ENCODE measurements at regions not wholly inside any gene's neighbourhood (a gene's known extent, or its start where the extent isn't known, plus 50 kb on each side); places are given as distances from the start of the nearest gene placed in this dataset.
"Not testable (repeated sequence)": the region's sequence is repeated elsewhere in the genome, so short reads cannot be mapped to it uniquely, and the experiment has no call there.

DNA sequence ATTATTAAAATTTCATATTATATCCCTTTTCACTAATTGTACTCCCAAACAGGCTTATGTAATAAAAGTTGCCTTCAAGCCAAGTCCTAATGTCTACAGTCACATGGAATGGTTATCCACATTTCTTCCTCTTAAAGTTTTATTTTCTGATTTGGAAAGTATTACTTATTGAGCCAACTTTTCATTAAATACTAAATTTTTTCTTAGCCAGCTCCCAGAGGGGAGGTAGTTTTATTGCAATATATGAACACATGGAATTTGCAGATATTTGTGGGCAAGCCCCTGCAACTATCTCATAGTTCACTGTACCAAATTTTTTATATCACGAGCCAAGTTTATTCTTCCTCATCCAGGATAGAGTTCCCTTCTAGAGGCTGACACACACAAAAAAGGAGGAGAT lies 332.8 kb upstream of the PTGER4 start:
- DNase-seq: no peak

DNA sequence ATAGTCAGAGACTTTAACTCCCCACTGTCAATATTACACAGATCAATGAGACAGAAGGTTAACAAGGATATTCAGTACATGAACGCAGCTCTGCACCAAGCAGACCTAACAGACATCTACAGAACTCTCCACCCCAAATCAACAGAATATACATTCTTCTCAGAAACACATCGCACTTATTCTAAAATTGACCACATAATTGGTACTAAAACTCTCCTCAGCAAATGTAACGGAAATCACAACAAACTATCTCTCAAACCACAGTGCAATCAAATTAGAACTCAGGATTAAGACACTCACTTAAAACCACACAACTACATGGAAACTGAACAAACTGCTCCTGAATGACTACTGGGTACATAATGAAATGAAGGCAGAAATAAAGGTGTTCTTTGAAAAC lies 341.3 kb upstream of the PTGER4 start:
- DNase-seq: not testable (repeated sequence)

- DNase-seq: no peak
Measured at GRCh38 chr5:40334242-40334635, 345.5 kb upstream of the PTGER4 start.

GRCh38 chr5:40333459-40334241 lies 346.1 kb upstream of the PTGER4 start:
- DNase-seq: no peak

GRCh38 chr5:40332970-40333369 lies 346.7 kb upstream of the PTGER4 start:
- DNase-seq: no peak

DNA sequence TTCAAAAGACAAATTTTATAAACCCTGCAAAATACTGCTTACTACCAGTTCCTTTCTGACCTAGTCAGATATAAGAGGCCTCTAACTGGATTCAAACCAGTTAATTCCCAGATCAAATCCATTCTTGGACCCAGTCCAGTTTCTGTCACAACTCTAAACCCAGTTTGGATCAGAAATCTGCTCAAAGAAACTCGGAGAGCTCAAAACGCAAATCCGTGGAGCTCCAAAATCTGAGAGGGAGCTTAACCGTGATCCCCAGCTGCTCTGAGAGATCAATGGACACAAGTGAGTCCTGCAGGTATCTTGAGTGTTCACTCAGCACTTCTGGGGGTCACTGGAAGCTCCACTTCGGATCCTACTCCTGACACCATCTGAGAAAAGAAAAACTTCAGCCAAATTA lies 348.1 kb upstream of the PTGER4 start:
- no peak for DNase-seq

GRCh38 chr5:40321514-40321913 lies 358.2 kb upstream of the PTGER4 start:
- no peak for DNase-seq

DNA sequence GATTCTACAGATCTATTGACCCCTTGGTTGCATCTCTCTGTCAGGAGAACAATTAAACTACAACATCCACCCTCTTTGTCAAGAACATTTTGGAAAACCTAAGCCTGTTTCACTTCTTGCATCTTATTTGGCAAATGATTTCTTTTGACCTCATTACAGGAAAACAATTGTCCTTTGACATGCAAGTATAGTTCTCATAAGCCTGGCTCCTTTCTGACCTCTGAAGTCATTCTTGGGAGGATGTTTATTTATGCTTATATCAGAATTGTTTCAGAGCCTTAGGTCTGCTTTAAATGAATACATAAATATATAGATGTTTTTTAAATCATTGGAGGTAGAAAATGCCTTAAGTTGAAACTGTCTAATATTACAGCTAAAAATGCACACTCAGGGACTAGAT lies 361.3 kb upstream of the PTGER4 start:
- DNase-seq: no peak

GRCh38 chr5:40317023-40317422 lies 362.7 kb upstream of the PTGER4 start:
- DNase-seq: no peak

DNA sequence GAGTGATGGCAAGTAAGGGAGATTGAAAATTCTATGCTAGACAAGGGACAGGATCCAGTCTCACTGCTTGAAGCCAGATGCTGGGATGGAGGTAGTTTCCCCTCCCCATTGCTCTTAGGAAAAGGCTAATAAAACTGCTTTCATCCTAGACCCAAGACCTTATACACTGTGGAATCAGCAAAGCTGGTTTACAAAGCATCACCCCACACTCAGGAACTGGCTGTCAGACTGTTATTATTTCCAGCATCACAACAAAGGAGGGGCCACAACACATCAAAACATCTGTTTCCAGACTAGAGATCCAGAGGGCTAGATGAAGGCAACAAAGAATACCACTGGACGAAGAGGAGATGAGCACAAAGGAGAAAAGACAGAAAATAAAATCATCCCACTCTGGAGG lies 364.6 kb upstream of the PTGER4 start:
- no peak for DNase-seq

DNA sequence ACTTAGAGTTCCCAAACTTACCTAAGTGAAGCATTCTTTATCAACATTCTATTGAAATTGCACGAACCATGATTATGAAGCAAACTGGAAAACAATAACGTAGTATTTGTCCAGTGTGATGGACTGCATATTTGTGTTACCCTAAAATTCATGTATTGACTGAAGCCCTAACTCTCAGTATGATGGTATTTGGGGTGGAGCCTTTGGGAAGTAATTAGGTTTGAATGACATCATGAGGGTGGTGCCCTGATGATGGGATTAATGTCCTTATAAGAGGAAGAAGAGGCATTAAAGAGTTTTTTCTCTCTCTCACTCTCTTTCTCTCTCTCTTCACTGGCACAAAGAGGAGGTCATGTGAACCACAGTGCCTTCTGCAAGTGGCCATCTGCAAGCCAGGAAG lies 365.4 kb upstream of the PTGER4 start:
- DNase-seq: no peak

GRCh38 chr5:40312205-40312604 lies 367.5 kb upstream of the PTGER4 start:
- no peak for DNase-seq

- DNase-seq: no peak
Measured at GRCh38 chr5:40309851-40310250, 369.9 kb upstream of the PTGER4 start.

- no peak for DNase-seq
Measured at GRCh38 chr5:40308867-40309266, 370.8 kb upstream of the PTGER4 start.

GRCh38 chr5:40307920-40308319 lies 371.8 kb upstream of the PTGER4 start:
- no peak for DNase-seq

GRCh38 chr5:40306869-40307487 lies 372.7 kb upstream of the PTGER4 start:
- no peak for DNase-seq

- no peak for DNase-seq
Measured at GRCh38 chr5:40292006-40292405, 387.7 kb upstream of the PTGER4 start.

DNA sequence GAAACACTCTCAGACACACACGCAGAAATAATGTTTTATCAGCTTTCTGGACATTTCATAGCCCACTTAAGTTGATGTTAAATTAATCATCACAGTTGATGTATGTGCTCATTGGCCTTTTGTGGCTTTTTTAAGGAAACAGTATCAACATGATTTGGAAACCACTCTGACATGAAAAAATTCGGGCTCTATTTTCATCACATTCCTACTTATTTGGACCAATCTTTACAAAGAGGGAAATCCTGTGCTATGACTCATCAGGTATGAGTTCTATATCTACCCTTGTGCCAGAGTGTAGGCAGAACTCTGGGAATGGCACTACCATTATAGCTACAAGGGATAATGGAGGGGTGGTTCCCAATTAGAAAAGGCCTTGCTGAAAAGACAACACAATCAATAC lies 388.4 kb upstream of the PTGER4 start:
- DNase-seq: no peak

- no peak for DNase-seq
Measured at GRCh38 chr5:40288800-40289485, 390.8 kb upstream of the PTGER4 start.

GRCh38 chr5:40284863-40285262 lies 394.9 kb upstream of the PTGER4 start:
- DNase-seq: no peak

DNA sequence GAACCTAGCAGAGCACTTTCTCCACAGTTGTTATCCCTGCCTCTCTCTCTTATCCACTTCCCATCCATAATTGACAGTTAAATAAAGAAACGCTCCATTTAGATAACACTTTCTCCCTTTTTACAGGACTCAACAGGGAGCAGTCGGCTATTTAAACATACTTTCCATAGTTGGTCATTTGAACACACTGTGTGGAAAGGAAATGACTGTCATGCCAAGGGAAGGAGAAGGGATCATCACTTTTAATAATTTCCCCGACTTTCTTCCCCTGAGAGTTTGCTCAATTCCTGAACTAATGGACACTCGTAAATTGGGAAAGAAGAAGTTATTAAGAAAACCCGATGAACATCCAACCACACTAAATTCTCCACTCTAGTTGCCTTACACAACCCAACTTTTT lies 400.8 kb upstream of the PTGER4 start:
- no peak for DNase-seq

GRCh38 chr5:40277161-40277906 lies 402.4 kb upstream of the PTGER4 start:
- DNase-seq: no peak

DNA sequence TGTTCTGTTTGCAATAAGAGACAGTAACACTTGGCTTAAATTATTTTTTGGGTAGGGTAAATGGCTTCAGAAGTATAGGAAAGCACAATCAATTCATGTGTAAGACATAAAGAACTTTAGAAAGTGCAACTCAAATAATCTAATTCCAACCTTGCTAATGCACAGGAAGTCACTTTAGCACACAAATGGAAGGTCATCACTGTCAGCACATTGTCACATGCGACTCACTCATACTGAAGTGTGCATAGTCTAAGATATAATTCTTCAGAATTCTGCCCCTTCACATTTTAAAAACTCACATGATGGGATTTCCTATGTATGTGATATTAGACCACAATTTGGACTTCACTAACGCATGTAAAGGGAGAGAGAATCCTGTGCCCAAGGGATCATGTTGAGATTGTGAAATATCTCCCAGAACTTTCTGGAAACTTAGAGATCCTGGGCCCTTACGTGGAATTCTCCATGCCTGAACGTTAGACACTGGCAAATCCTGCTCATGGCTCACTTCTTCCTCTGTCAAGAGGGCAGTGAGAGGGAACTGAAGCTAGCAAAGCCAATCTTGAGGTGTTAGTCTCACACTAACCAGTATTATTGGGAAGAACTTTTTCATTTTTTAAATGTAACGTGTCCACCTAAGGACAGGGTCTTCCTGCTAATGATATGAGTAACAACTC lies 403.2 kb upstream of the PTGER4 start:
- no peak for DNase-seq
